GM12864 (cell line): ENCODE measurements at regions not wholly inside any gene's neighbourhood (a gene's known extent, or its start where the extent isn't known, plus 50 kb on each side); places are given as distances from the start of the nearest gene placed in this dataset.

ENCODE experiments used
- DNase-seq: peaks from one replicate; pipeline ENCODE4 v3.0.0-alpha.2; 2011; ENCODE audit warnings: low read depth
- H3K4me3 ChIP-seq: 2 replicates; pipeline ENCODE4 v1.5.1; 2011; ENCODE audit warnings: mild to moderate bottlenecking, low read depth, low read length, control low read depth
- CTCF ChIP-seq: IDR thresholded peaks from 2 replicates; pipeline ENCODE4 v1.5.1; 2011; ENCODE audit warnings: low read depth, mild to moderate bottlenecking, moderate library complexity, low read length, control low read depth, inconsistent platforms; ENCODE audit errors: missing control alignments

- no peak overlapping the region for H3K4me3 ChIP-seq
- no peak for TF ChIP-seq CTCF
- DNase-seq: no peak
Measured at GRCh38 chr15:25224396-25224795, 214.4 kb downstream of the UBE3A start.

GRCh38 chr15:25226360-25226759, 212.5 kb downstream of the UBE3A start:
- TF ChIP-seq CTCF: no peak
- DNase-seq: no peak
- H3K4me3 ChIP-seq: no peak overlapping the region

- DNase-seq: no peak
- H3K4me3 ChIP-seq: no peak overlapping the region
- no peak for TF ChIP-seq CTCF
Measured at GRCh38 chr15:25228261-25228660, 210.6 kb downstream of the UBE3A start.

- no peak for DNase-seq
- no peak overlapping the region for H3K4me3 ChIP-seq
- TF ChIP-seq CTCF: no peak
Measured at GRCh38 chr15:25230442-25230841, 208.4 kb downstream of the UBE3A start.

GRCh38 chr15:25233766-25234350, 205.0 kb downstream of the UBE3A start:
- no peak for TF ChIP-seq CTCF
- DNase-seq: no peak
- no peak overlapping the region for H3K4me3 ChIP-seq

- no peak overlapping the region for H3K4me3 ChIP-seq
- TF ChIP-seq CTCF: no peak
- no peak for DNase-seq
Measured at GRCh38 chr15:25234831-25235230, 204.0 kb downstream of the UBE3A start.

- no peak for DNase-seq
- H3K4me3 ChIP-seq: no peak overlapping the region
- no peak for TF ChIP-seq CTCF
Measured at GRCh38 chr15:25235391-25235790, 203.4 kb downstream of the UBE3A start.
